ENCODE measurements at regions not wholly inside any gene's neighbourhood (a gene's known extent, or its start where the extent isn't known, plus 50 kb on each side); places are given as distances from the start of the nearest gene placed in this dataset.

- TF ChIP-seq AHDC1 (CRISPR knock-in tag; IDR thresholded peaks at IDR 0.05; ENCODE audit: borderline replicate concordance) = no peak
- no peak for TF ChIP-seq ZNF253 (CRISPR knock-in tag; IDR thresholded peaks at IDR 0.05; ENCODE audit: borderline replicate concordance)
- no peak for TF ChIP-seq ZFP36L1 (CRISPR knock-in tag; IDR thresholded peaks at IDR 0.05)
- TF ChIP-seq ATF5 (CRISPR knock-in tag; IDR thresholded peaks at IDR 0.05; ENCODE audit: low read depth) = no peak
- no peak for TF ChIP-seq HDAC2 (CRISPR knock-in tag; IDR thresholded peaks at IDR 0.05)
- no peak for TF ChIP-seq MYPOP (CRISPR knock-in tag; IDR thresholded peaks at IDR 0.05)
Measured at GRCh38 chr22:47933891-47934290, 1171.4 kb downstream of the TBC1D22A start (continued).

Data from HepG2 (cell line).